GM10248 (cell line): ENCODE measurements at regions not wholly inside any gene's neighbourhood (a gene's known extent, or its start where the extent isn't known, plus 50 kb on each side); places are given as distances from the start of the nearest gene placed in this dataset.

Source experiments
- CTCF ChIA-PET: fragments of 300-600 bp; sonication (Branson Sonifier 250); formaldehyde crosslinking; extraction: SDS; loops from one replicate; lab custom pipeline; 2021; ENCODE audit warnings: antibody characterized with exemption; lab: Yijun Ruan, JAX
- POLR2A ChIA-PET: fragments of 350-650 bp; sonication (Branson Sonifier 250); formaldehyde crosslinking; extraction: SDS; loops from one replicate; lab custom pipeline; 2020; ENCODE audit warnings: antibody characterized with exemption; lab: Yijun Ruan, JAX
- DNase-seq: peaks from one replicate; pipeline ENCODE4 v3.0.0; 2012; ENCODE audit errors: extremely low spot score
- TF ChIP-seq, protein P1 (sequence below): IDR thresholded peaks from 2 replicates; pipeline ENCODE4 v1.5.1; 2012; ENCODE audit warnings: mild to moderate bottlenecking, low read depth; ENCODE audit errors: extremely low read depth, missing control alignments, control extremely low read depth

DNA sequence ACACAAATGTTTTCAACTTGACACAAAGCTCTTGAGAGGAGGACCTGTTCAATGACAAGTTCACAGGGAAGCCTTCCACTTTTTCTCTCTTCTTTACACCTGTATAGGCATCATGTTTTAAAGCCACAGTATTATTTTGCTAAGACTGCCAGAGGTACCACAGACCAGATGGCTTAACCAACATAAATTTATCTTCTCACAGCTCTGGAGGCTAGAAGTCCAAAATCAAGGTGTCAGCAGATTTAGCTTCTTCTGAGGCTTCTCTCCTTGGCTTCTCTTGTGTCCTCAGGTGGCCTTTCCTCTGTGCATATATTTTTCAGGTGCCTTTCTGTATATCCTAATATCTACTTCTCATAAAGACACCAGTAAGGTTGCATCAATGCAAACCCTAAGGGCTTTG, 435.2 kb upstream of the GBE1 start:
- POLR2A ChIA-PET, result no interaction called here

DNA sequence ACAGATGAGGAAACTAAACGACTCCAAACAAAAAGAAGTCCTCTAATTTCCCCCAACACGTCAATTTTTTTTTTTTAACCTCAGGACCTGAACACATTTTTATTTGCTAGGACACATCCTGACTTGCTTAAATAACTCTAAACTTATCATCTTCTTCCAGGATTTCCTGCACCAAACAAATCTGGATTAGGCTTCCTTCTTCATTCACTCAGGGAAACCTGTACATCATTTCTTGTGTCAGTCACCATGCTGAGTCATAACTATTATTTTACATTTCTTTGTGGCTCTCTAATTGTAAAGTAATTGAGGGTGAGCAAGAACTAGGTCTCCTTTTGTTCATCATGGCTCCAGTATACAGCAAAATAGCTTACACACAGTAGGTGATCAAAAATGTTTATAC, 433.4 kb upstream of the GBE1 start:
- CTCF ChIA-PET, result no interaction called here
- DNase-seq, result no peak

More for the DNA sequence above, 435.2 kb upstream of the GBE1 start:
- CTCF ChIA-PET, result interaction anchor here (1.0 to 1.1 kb wide), 2 partner anchors 9 to 12 kb away, joined by 3 read pairs; no protein-coding TSS in a partner anchor
- DNase-seq, result no peak
- TF ChIP-seq, protein P1, sequence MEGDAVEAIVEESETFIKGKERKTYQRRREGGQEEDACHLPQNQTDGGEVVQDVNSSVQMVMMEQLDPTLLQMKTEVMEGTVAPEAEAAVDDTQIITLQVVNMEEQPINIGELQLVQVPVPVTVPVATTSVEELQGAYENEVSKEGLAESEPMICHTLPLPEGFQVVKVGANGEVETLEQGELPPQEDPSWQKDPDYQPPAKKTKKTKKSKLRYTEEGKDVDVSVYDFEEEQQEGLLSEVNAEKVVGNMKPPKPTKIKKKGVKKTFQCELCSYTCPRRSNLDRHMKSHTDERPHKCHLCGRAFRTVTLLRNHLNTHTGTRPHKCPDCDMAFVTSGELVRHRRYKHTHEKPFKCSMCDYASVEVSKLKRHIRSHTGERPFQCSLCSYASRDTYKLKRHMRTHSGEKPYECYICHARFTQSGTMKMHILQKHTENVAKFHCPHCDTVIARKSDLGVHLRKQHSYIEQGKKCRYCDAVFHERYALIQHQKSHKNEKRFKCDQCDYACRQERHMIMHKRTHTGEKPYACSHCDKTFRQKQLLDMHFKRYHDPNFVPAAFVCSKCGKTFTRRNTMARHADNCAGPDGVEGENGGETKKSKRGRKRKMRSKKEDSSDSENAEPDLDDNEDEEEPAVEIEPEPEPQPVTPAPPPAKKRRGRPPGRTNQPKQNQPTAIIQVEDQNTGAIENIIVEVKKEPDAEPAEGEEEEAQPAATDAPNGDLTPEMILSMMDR, result no peak

DNA sequence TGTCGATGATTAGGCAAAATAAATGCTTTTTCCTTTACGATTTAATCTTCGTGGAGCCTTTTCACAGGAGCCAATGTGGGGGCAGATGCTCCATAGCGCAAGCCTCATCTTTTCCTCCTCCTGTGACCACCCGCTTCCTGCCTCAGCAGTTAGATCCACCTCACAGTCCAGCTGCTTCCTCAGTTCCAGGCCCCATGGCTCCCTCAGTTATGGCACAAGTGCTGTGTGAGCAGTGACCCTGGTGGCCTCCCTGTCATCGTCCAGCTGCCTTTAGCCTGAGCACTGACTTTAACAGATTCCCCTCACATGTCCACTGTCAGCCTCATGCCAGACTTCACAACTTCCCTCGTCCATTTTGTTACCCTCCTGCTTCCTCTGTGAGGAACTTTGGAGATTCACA, 424.6 kb upstream of the GBE1 start:
- CTCF ChIA-PET, result interaction anchor here (1.2 kb wide), 1 partner anchor 11 kb away, joined by 3 read pairs; no protein-coding TSS in a partner anchor
- DNase-seq, result no peak
- TF ChIP-seq, protein P1, result no peak
- POLR2A ChIA-PET, result no interaction called here

More for the DNA sequence above, 433.4 kb upstream of the GBE1 start:
- POLR2A ChIA-PET, result no interaction called here
- TF ChIP-seq, protein P1, result no peak

DNA sequence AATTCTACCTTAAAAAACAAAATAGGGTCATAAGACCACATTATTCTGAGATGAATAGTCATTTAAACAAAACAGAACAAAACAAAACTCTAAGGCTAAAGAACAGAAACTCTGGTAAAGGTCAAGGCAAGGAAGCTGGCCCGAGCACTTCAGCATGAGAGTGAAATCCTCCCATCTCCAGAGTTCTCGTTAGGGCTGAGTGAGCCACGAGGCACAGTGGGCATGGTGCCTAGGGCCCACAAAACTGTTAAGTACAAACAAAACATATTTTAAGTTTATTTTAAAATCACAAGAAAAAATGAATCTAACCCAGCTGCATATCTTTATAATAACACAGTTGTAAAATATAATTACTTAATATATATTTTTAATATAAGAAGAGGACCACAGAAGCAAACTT, 417.8 kb upstream of the GBE1 start:
- ChIA-PET CTCF (no interaction called here), POLR2A (no interaction called here)
- no peak for DNase-seq
- TF ChIP-seq, protein P1, result no peak

DNA sequence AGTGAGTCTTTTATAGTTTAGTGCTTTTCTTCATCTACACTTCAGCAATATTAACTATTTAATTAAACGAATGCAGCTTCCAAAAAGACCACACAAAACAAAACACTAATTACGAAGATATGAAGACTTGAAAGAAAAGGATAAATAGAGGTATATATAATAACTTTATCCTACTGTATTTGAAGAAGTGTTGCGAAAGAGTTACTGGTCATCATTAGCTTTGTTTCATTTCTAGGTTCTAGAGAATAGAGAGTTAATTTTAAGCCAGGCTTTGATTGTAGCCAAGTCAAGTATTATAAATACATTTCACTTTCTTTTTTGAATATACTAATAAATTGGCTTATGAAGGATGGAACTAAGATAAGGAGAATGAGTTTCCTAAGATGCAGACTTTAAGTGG, 416.8 kb upstream of the GBE1 start:
- POLR2A ChIA-PET, result no interaction called here
- TF ChIP-seq, protein P1, result no peak
- no peak for DNase-seq
- CTCF ChIA-PET, result no interaction called here

DNA sequence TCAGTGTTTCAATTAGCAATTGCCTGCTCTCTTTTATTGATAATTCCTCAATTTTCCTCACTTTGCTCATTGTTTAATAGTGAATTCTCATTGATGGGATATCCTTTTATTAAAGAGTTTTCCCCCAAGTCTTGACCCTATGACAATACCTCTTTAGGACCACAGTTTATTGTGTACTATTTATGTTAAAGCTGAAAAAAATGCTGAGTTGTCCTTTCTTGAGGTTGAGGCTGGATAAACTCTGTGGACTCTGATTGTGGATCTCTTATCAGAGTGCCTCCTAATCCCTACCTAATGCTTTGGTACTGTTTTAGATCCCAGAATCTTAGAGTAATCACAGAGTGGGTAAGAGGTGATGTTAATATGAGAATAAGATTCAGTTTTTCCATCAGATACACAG, 416.3 kb upstream of the GBE1 start:
- ChIA-PET POLR2A (no interaction called here), CTCF (no interaction called here)
- no peak for DNase-seq
- TF ChIP-seq, protein P1, result no peak
